Urinary bladder (tissue), 3 donors: ENCODE measurements at regions not wholly inside any gene's neighbourhood (a gene's known extent, or its start where the extent isn't known, plus 50 kb on each side); places are given as distances from the start of the nearest gene placed in this dataset.

Experiments used
- DNase-seq: peaks from one replicate; pipeline ENCODE4 v3.0.0-alpha.2; 2015; ENCODE audit errors: extremely low spot score
- H3K27ac ChIP-seq: one replicate; pipeline ENCODE4 v1.5.1; 2013; ENCODE audit warnings: low read depth, mild to moderate bottlenecking, moderate library complexity
- H3K36me3 ChIP-seq: one replicate; pipeline ENCODE4 v1.6.1; 2013; ENCODE audit warnings: mild to moderate bottlenecking, moderate library complexity; ENCODE audit not compliant: insufficient read depth
- H3K4me1 ChIP-seq: one replicate; pipeline ENCODE4 v1.6.1; 2013; ENCODE audit warnings: mild to moderate bottlenecking, moderate library complexity; ENCODE audit not compliant: insufficient read depth
- H3K4me3 ChIP-seq: one replicate; pipeline ENCODE4 v1.5.1; 2013; ENCODE audit warnings: low read depth, low read length
- WGBS: extraction: QIAGEN DNeasy Blood & Tissue Kit; methylation state at CpG from one replicate; pipeline ENCODE4 v1.1.7; 2013; 5-methylcytosine and 5-hydroxymethylcytosine counted together
- donor health status: healthy with polysubstance abuse.
- donor health status: healthy.

- no peak for DNase-seq
- 75% methylated on average over 9 of the region's 9 CpGs for WGBS
- Histone ChIP-seq H3K4me3 (no peak overlapping the region), H3K4me1 (no peaks in the 10 kb centered on the region), H3K36me3 (no peaks in the 10 kb centered on the region), H3K27ac (no peak overlapping the region)
These were observed 288.6 kb upstream of the CCL2 start for GRCh38 chr17:33966410-33967059.

DNA sequence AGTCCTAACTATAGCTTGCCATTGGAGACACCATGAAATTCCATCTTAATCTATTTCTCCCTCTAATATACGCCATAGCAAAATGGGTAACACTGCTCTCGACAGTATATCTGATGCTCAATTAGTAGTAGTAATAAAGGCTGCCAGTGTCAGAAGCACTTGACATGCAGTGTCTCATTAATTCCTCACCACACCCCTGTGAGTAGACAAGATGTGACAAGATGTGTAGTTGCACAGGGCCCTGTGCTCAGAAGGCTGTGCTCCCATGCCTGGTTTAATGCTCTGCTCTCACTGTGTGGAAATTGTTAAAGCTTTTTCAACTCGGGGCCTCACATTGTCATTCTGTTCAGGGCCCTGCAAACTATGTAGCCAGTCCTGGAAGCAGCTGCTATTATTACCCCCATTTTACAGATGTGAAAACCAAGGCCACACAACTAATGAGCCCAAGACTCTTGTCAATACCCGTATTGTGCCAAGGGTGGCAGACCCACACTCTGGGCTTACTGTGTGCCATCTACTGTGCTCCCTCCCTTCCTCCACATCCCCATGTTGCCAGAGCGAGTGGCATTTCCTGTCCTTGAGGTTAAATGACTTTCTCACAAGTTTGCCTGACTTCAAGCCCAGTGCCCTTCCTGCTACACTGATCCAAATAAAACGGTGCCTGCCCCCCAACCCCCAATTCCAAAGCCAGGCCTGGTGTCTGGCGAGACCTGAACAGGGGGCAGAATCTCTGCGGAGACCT, 287.3 kb upstream of the CCL2 start:
- DNase-seq = no peak
- Histone ChIP-seq H3K36me3 (no peaks in the 10 kb centered on the region), H3K4me1 (no peaks in the 10 kb centered on the region), H3K4me3 (no peak overlapping the region), H3K27ac (no peak overlapping the region)
- WGBS = 54% methylated on average over 8 of the region's 8 CpGs

GRCh38 chr17:33968350-33969044, 286.6 kb upstream of the CCL2 start:
- H3K4me3 ChIP-seq = no peak overlapping the region
- no peaks in the 10 kb centered on the region for H3K4me1 ChIP-seq
- no peak overlapping the region for H3K27ac ChIP-seq
- WGBS = 41% methylated on average over 9 of the region's 9 CpGs
- no peak for DNase-seq
- no peaks in the 10 kb centered on the region for H3K36me3 ChIP-seq

GRCh38 chr17:33970279-33970678, 284.8 kb upstream of the CCL2 start:
- 73% methylated on average over 5 of the region's 5 CpGs for WGBS
- Histone ChIP-seq H3K4me3 (no peak overlapping the region), H3K36me3 (no peaks in the 10 kb centered on the region), H3K27ac (no peak overlapping the region), H3K4me1 (no peaks in the 10 kb centered on the region)
- DNase-seq = no peak

GRCh38 chr17:33972763-33973162, 282.3 kb upstream of the CCL2 start:
- Histone ChIP-seq H3K4me3 (no peak overlapping the region), H3K27ac (no peak overlapping the region), H3K4me1 (no peaks in the 10 kb centered on the region), H3K36me3 (no peaks in the 10 kb centered on the region)
- 42% methylated on average over 3 of the region's 3 CpGs for WGBS
- DNase-seq = no peak

- H3K36me3 ChIP-seq = no peaks in the 10 kb centered on the region
- H3K4me3 ChIP-seq = no peak overlapping the region
- 53% methylated on average over 5 of the region's 5 CpGs for WGBS
- no peak for DNase-seq
- H3K4me1 ChIP-seq = no peaks in the 10 kb centered on the region
- H3K27ac ChIP-seq = no peak overlapping the region
These were observed 281.6 kb upstream of the CCL2 start for GRCh38 chr17:33973491-33973890.

- no peak overlapping the region for H3K4me3 ChIP-seq
- no peak overlapping the region for H3K27ac ChIP-seq
- 83% methylated on average over 3 of the region's 3 CpGs for WGBS
- no peaks in the 10 kb centered on the region for H3K4me1 ChIP-seq
- no peaks in the 10 kb centered on the region for H3K36me3 ChIP-seq
- no peak for DNase-seq
These were observed 280.8 kb upstream of the CCL2 start for GRCh38 chr17:33974276-33974675.

GRCh38 chr17:33976831-33977230, 278.3 kb upstream of the CCL2 start:
- Histone ChIP-seq H3K27ac (no peak overlapping the region), H3K4me3 (no peak overlapping the region), H3K36me3 (no peaks in the 10 kb centered on the region), H3K4me1 (no peaks in the 10 kb centered on the region)
- DNase-seq = no peak
- 16% methylated on average over 8 of the region's 8 CpGs for WGBS

- Histone ChIP-seq H3K4me1 (no peaks in the 10 kb centered on the region), H3K4me3 (no peak overlapping the region), H3K27ac (no peak overlapping the region), H3K36me3 (no peaks in the 10 kb centered on the region)
- DNase-seq = no peak
- WGBS = 71% methylated on average over 10 of the region's 10 CpGs
These were observed 277.2 kb upstream of the CCL2 start for GRCh38 chr17:33977729-33978514.

DNA sequence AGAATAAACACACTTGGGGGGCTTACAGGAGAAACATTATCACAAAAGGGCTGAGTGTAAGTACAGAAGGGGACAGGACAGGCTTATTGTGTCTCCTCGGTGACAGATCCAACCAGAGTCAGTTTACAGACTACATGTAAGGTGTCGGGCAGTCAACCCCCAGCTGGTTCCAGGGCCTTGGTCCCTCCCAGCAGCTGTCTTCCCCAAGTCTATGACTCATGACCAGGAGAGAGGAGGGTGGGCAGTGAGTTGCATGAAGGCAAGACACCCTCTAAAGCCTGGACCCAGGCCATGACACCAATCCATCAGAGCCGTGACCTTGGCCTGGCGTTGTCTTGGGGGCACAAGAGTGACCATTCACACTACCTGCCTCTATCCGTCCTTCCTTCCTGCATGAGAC, 276.2 kb upstream of the CCL2 start:
- Histone ChIP-seq H3K4me1 (no peaks in the 10 kb centered on the region), H3K36me3 (no peaks in the 10 kb centered on the region), H3K4me3 (no peak overlapping the region), H3K27ac (no peak overlapping the region)
- WGBS = 80% methylated on average over 5 of the region's 5 CpGs
- DNase-seq = no peak

DNA sequence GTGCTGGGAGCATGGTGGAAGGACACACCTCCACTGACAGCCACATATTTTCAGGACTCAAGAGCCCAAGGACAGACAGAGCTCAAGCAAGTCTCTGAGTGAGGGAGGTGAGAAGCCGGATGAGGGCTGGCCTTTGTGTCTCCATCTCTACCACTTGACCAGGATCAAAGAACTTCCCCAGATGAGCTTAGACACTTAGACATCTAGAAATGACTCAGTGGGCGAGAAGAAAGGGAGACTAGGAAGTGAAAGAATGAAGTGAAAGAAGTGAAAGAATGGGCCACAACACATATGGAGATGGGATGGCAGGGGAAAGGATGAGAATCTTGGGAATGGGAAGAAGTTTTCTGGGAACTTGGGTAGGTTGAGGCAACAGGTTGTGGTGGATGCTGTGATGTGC, 274.9 kb upstream of the CCL2 start:
- no peak overlapping the region for H3K27ac ChIP-seq
- no peaks in the 10 kb centered on the region for H3K36me3 ChIP-seq
- H3K4me3 ChIP-seq = no peak overlapping the region
- 81% methylated on average over 2 of the region's 2 CpGs for WGBS
- H3K4me1 ChIP-seq = no peaks in the 10 kb centered on the region
- DNase-seq = no peak

GRCh38 chr17:33981711-33982601, 273.1 kb upstream of the CCL2 start:
- Histone ChIP-seq H3K4me1 (no peaks in the 10 kb centered on the region), H3K36me3 (no peaks in the 10 kb centered on the region), H3K27ac (no peak overlapping the region), H3K4me3 (no peak overlapping the region)
- DNase-seq = no peak
- WGBS = 42% methylated on average over 6 of the region's 6 CpGs

- H3K4me1 ChIP-seq = no peaks in the 10 kb centered on the region
- no peak overlapping the region for H3K27ac ChIP-seq
- H3K36me3 ChIP-seq = no peaks in the 10 kb centered on the region
- DNase-seq = no peak
- H3K4me3 ChIP-seq = no peak overlapping the region
These were observed 272.2 kb upstream of the CCL2 start for GRCh38 chr17:33982909-33983308.
